ENCODE measurements at regions not wholly inside any gene's neighbourhood (a gene's known extent, or its start where the extent isn't known, plus 50 kb on each side); places are given as distances from the start of the nearest gene placed in this dataset.

DNA sequence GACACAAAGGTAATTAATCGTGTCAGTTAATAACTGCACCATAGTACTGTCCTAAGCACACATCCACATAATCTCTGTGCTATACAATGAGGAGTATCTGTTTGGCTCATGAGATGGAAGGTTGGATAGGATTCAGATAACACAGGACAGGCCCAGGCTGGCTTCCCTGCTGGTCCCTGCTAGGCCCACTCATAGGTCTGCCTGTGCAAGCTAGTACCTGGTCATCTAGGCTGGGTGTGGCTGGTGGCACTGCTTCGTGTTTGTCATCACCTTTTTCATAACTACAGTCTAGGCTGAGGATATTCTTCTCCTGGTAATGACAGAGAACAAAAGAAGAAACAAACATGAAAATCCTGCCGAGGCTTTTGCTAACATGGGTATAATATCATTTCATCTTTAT is 392.8 kb downstream of the TRIB2 start:
- intact Hi-C loops (cut with micrococcal nuclease) = no loop called here

DNA sequence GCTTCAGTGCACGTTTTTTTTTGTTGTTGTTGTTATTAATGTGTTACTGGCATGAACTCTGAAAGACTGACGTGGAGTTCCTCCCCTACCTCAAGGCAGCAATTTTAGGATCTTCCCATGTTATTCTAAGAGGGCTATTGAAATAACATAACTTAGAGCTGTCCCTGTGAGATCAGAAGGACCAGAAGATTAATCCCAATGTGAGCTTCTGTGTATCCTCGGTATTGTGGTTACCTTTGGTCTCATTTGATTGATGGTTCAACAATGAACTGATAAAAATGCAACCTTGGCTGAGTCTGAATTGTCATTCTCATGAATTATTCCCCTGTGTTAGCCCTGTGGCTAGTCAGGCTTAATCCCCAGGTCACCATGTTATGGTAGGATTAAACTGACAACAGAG is 394.1 kb downstream of the TRIB2 start:
- H3K36me3 ChIP-seq = no peaks in the 10 kb centered on the region
- H3K27me3 ChIP-seq (ENCODE audit: low read depth) = no peaks in the 10 kb centered on the region
- no peaks in the 10 kb centered on the region for H3K4me1 ChIP-seq
- DNase-seq = no peak
- intact Hi-C loops (cut with micrococcal nuclease) = no loop called here
- no peaks in the 10 kb centered on the region for H3K9me3 ChIP-seq (replicated peaks)
- H3K4me3 ChIP-seq = no peak overlapping the region
- no peak overlapping the region for H3K27ac ChIP-seq (replicated peaks)
- TF ChIP-seq, protein P1, sequence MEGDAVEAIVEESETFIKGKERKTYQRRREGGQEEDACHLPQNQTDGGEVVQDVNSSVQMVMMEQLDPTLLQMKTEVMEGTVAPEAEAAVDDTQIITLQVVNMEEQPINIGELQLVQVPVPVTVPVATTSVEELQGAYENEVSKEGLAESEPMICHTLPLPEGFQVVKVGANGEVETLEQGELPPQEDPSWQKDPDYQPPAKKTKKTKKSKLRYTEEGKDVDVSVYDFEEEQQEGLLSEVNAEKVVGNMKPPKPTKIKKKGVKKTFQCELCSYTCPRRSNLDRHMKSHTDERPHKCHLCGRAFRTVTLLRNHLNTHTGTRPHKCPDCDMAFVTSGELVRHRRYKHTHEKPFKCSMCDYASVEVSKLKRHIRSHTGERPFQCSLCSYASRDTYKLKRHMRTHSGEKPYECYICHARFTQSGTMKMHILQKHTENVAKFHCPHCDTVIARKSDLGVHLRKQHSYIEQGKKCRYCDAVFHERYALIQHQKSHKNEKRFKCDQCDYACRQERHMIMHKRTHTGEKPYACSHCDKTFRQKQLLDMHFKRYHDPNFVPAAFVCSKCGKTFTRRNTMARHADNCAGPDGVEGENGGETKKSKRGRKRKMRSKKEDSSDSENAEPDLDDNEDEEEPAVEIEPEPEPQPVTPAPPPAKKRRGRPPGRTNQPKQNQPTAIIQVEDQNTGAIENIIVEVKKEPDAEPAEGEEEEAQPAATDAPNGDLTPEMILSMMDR (IDR thresholded peaks at IDR 0.05; ENCODE audit: borderline replicate concordance) = no peak

More for the DNA sequence above, 392.8 kb downstream of the TRIB2 start:
- TF ChIP-seq, protein P1 (IDR thresholded peaks at IDR 0.05; ENCODE audit: borderline replicate concordance) = no peak
- no peaks in the 10 kb centered on the region for H3K36me3 ChIP-seq
- no peaks in the 10 kb centered on the region for H3K27me3 ChIP-seq (ENCODE audit: low read depth)
- H3K27ac ChIP-seq (replicated peaks) = no peak overlapping the region
- DNase-seq = no peak
- no peaks in the 10 kb centered on the region for H3K9me3 ChIP-seq (replicated peaks)
- no peaks in the 10 kb centered on the region for H3K4me1 ChIP-seq
- H3K4me3 ChIP-seq = no peak overlapping the region

DNA sequence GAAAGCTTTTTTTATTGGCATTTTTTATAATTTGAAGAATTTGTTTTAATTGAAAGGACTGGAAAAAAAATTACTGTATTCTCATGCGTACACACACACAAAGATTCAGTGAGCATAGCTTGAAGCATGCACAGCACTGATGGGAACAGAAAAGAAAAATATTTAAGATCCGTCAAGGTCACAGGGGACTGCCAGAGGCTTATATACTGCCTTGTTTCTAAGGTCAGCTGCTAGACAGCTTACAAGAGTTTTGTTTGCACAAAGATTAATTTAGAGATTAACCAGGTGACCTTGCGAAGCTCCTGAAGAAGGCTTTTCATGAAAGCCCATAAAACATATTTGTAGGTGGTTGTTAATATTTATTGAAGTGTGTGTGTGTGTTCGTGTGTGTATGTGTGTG is 396.3 kb downstream of the TRIB2 start:
- Histone ChIP-seq H3K9me3 (replicated peaks) (no peaks in the 10 kb centered on the region), H3K4me3 (no peak overlapping the region), H3K36me3 (no peaks in the 10 kb centered on the region), H3K4me1 (no peaks in the 10 kb centered on the region), H3K27me3 (ENCODE audit: low read depth) (no peaks in the 10 kb centered on the region), H3K27ac (replicated peaks) (no peak overlapping the region)
- intact Hi-C loops (cut with micrococcal nuclease) = no loop called here
- no peak for DNase-seq
- TF ChIP-seq, protein P1 (IDR thresholded peaks at IDR 0.05; ENCODE audit: borderline replicate concordance) = no peak

DNA sequence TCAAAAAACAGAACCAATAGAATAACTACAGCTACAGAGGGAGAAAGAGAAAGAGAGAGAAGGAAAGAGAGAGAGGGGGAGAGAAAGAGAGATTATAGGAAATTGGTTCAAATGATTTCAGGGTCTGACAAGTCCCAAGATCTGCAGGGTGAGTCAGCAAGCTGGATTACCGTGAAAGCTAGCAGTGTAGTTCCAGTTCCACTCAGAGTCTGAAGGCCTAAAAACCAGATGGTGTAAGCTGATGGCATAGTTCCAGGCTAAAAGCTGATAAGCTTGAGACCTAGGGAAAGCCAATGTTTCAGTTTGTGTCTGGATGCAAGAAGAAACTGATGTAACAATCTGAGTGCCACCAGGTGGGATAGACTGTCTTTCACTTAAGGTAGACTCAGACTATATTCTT is 397.7 kb downstream of the TRIB2 start:
- H3K27ac ChIP-seq (replicated peaks) = no peak overlapping the region
- intact Hi-C loops (cut with micrococcal nuclease) = no loop called here
- DNase-seq = no peak
- TF ChIP-seq, protein P1 (IDR thresholded peaks at IDR 0.05; ENCODE audit: borderline replicate concordance) = no peak
- H3K27me3 ChIP-seq (ENCODE audit: low read depth) = no peaks in the 10 kb centered on the region
- H3K9me3 ChIP-seq (replicated peaks) = no peaks in the 10 kb centered on the region
- H3K36me3 ChIP-seq = no peaks in the 10 kb centered on the region
- H3K4me1 ChIP-seq = no peaks in the 10 kb centered on the region
- no peak overlapping the region for H3K4me3 ChIP-seq

DNA sequence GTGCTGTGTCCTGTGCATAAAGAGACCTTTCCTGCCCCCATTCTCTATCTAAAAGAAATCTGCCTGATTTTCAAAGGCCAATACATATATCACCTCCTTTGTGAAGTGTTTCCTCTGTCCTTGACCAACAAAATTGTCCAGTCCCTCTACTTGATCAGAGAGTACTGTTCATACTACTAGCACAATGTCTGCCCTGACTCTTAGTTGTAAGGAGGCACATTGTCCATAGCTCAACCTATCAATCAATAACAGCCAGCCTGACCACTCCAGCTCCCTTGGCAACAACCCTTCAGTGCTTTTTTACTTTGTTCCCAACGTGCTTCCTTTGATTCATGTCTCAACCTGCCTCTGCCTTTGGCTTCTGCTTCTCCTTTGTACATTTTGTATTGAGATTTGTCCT is 398.9 kb downstream of the TRIB2 start:
- H3K27ac ChIP-seq (replicated peaks) = no peak overlapping the region
- no peaks in the 10 kb centered on the region for H3K27me3 ChIP-seq (ENCODE audit: low read depth)
- no peak for DNase-seq
- H3K36me3 ChIP-seq = no peaks in the 10 kb centered on the region
- no peak overlapping the region for H3K4me3 ChIP-seq
- intact Hi-C loops (cut with micrococcal nuclease) = no loop called here
- no peaks in the 10 kb centered on the region for H3K4me1 ChIP-seq
- H3K9me3 ChIP-seq (replicated peaks) = no peaks in the 10 kb centered on the region
- TF ChIP-seq, protein P1 (IDR thresholded peaks at IDR 0.05; ENCODE audit: borderline replicate concordance) = no peak

DNA sequence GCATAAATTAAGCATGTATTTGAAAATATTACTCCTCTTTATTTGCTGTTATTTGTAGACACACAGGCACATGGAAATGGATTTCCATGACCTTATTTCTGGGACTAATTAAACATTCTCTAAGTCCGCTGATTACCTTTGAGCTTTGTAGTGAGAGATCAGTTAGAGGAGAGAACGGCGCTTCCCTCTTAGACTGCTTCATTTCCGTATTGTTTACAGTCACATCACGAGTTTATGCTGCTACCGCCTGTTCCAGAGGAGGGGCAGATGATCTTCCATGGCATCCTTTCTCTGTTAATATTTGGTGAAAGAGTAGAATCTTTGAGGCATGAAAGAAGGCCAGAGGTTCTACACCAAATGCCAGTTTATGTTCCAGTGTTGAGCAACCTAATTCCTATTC is 404.4 kb downstream of the TRIB2 start:
- Histone ChIP-seq H3K9me3 (replicated peaks) (no peaks in the 10 kb centered on the region), H3K27ac (replicated peaks) (no peak overlapping the region), H3K4me1 (no peaks in the 10 kb centered on the region), H3K27me3 (ENCODE audit: low read depth) (no peaks in the 10 kb centered on the region), H3K36me3 (no peaks in the 10 kb centered on the region), H3K4me3 (no peak overlapping the region)
- intact Hi-C loops (cut with micrococcal nuclease) = no loop called here
- TF ChIP-seq, protein P1 (IDR thresholded peaks at IDR 0.05; ENCODE audit: borderline replicate concordance) = no peak
- DNase-seq = no peak

Measured in left ventricle myocardium inferior (tissue), 1 donor.